Body of pancreas (tissue), 4 donors: ENCODE measurements at regions not wholly inside any gene's neighbourhood (a gene's known extent, or its start where the extent isn't known, plus 50 kb on each side); places are given as distances from the start of the nearest gene placed in this dataset.

Source experiments
- ATAC-seq: fragments of 150-250 bp; one replicate; pipeline ENCODE4 v1.9.1; 2016
- DNase-seq, 4 donors: peaks; one replicate each; pipeline ENCODE4 v3.0.0-alpha.2; 2019
- H3K27ac ChIP-seq, 4 donors: fragments of 200-600 bp; sonication (generic); 1 replicate in 3 of 4; 2 replicates in 1 of 4; pipeline versions ENCODE4 v1.5.1 to v1.6.1; 2016 to 2019; ENCODE audit warnings: mild to moderate bottlenecking in 1 of 4, mixed read lengths in 1 of 4, moderate library complexity in 1 of 4
- H3K27me3 ChIP-seq, 2 donors: fragments of 200-600 bp; sonication (generic); one replicate each; pipeline ENCODE4 v1.6.0; 2016; ENCODE audit warnings: mild to moderate bottlenecking in 1 of 2
- H3K36me3 ChIP-seq, 2 donors: fragments of 200-600 bp; sonication (generic); replicated peaks in 1 of 2; 2 replicates each; pipeline ENCODE4 v1.5.1; 2016; ENCODE audit warnings: low read depth in 2 of 2; ENCODE audit not compliant: insufficient read depth in 1 of 2
- H3K4me1 ChIP-seq: fragments of 200-600 bp; sonication (generic); one replicate; pipeline ENCODE4 v1.6.0; 2016
- H3K4me3 ChIP-seq, 2 donors: fragments of 200-600 bp; sonication (generic); 1 replicate in 1 of 2; 2 replicates in 1 of 2; pipeline ENCODE4 v1.5.1; 2016 to 2019
- H3K9me3 ChIP-seq, 3 donors: fragments of 200-600 bp; sonication (generic); 1 replicate in 2 of 3; 2 replicates in 1 of 3; pipeline ENCODE4 v1.5.1; 2016
- POLR2A ChIP-seq, 3 donors: fragments of 450-650 bp; IDR thresholded peaks; one replicate each; pipeline ENCODE4 v1.6.1; 2016; ENCODE audit warnings: antibody characterized with exemption in 3 of 3, mild to moderate bottlenecking in 2 of 3
- WGBS, 2 donors: methylation state at CpG; one replicate each; pipeline ENCODE4 v1.1.5; 2017; 5-methylcytosine and 5-hydroxymethylcytosine counted together
- intact Hi-C: fragments of 100-400 bp; cut with DNase I; formaldehyde crosslinking; loops from one replicate; pipeline ENCODE4 v1.15.1; 2023
- TF ChIP-seq, protein P1 (sequence below), 7 experiments: fragments of 450-650 bp in 4 of 7; fragments of 200-600 bp in 3 of 7; sonication (generic) in 3 of 7; IDR thresholded peaks; one replicate each; pipeline ENCODE4 v1.5.1; 2016 to 2019; ENCODE audit warnings: antibody characterized with exemption in 7 of 7

DNA sequence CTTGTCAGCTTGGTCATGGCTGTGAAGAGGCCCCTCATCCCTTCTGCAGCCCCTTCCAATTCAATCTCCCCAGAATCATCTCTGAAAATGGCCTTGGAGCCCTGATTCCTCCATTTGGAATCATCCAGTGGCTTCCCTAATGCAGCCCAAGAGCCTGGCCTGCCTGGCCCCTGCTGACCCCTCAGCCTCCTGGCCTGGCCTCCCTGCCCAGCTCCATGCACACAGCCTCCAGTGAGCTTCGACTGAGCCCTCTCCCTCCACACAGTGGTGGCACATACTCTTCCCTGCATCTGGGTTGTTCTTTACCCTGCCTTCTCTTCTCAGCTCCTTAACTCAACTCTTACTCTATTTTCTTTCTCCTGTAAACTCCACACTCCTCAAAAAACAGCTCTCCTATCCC lies 120.9 kb downstream of the ANKRD60 start:
- Histone ChIP-seq H3K27me3 (no peaks in the 10 kb centered on the region), H3K9me3 (peaks cover 0 to 7% (median 0%) of the 10 kb centered on the region in 3 donors), H3K36me3 (no peaks in the 10 kb centered on the region), H3K4me1 (no peaks in the 10 kb centered on the region), H3K27ac (no peak overlapping the region), H3K4me3 (no peak overlapping the region)
- DNase-seq (no peak), ATAC-seq (no peak)
- WGBS, 2 donors, result 25 to 31% methylated on average over 1 of the region's 1 CpG
- intact Hi-C loops, result no loop called here
- no peak for TF ChIP-seq POLR2A (IDR thresholded peaks at IDR 0.05)
- TF ChIP-seq, protein P1, sequence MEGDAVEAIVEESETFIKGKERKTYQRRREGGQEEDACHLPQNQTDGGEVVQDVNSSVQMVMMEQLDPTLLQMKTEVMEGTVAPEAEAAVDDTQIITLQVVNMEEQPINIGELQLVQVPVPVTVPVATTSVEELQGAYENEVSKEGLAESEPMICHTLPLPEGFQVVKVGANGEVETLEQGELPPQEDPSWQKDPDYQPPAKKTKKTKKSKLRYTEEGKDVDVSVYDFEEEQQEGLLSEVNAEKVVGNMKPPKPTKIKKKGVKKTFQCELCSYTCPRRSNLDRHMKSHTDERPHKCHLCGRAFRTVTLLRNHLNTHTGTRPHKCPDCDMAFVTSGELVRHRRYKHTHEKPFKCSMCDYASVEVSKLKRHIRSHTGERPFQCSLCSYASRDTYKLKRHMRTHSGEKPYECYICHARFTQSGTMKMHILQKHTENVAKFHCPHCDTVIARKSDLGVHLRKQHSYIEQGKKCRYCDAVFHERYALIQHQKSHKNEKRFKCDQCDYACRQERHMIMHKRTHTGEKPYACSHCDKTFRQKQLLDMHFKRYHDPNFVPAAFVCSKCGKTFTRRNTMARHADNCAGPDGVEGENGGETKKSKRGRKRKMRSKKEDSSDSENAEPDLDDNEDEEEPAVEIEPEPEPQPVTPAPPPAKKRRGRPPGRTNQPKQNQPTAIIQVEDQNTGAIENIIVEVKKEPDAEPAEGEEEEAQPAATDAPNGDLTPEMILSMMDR (IDR thresholded peaks at IDR 0.05), result no peak

DNA sequence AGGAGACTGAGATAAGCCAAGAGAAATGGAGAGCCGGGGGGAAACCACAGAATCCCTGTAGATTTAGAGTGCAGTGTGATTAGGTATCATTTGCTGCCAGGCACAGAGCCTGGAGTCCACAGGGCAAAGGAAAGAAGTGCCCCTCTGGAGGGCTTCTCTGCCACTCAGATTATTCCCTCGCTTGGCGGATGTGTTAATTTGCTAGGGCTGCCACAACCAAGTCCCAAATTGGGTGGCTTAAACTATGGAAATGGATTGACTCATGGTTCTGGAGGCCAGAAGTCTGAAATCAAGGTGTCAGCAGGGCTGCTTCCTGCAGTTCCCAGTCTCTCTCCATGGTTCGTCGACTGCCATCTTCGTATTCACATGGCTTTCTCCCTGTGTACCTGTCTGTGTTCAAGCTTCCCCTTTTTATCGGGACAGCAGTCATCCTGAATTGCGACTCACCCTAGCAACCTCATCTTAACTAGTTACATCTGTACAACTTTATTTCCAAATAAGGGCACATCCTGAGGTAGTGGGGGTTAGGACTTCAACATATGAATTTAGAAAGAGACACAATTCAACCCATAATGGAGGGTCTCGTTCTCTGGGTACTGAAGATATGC lies 122.2 kb downstream of the ANKRD60 start:
- Histone ChIP-seq H3K36me3 (no peaks in the 10 kb centered on the region), H3K27me3 (no peaks in the 10 kb centered on the region), H3K27ac (no peak overlapping the region), H3K4me3 (no peak overlapping the region), H3K9me3 (peaks cover 0 to 7% (median 0%) of the 10 kb centered on the region in 3 donors), H3K4me1 (no peaks in the 10 kb centered on the region)
- DNase-seq, result no peak
- ATAC-seq, result no peak
- no peak for TF ChIP-seq POLR2A (IDR thresholded peaks at IDR 0.05)
- TF ChIP-seq, protein P1 (IDR thresholded peaks at IDR 0.05), result no peak
- 75 to 77% methylated on average over 9 of the region's 9 CpGs for WGBS, 2 donors
- intact Hi-C loops, result no loop called here

GRCh38 chr20:58103961-58104360 lies 124.5 kb downstream of the ANKRD60 start:
- DNase-seq (no peak), ATAC-seq (no peak)
- H3K4me3 ChIP-seq, result no peak overlapping the region
- no peaks in the 10 kb centered on the region for H3K9me3 ChIP-seq
- no peaks in the 10 kb centered on the region for H3K4me1 ChIP-seq
- TF ChIP-seq POLR2A (IDR thresholded peaks at IDR 0.05), result no peak
- TF ChIP-seq, protein P1 (IDR thresholded peaks at IDR 0.05), result no peak
- no peak overlapping the region for H3K27ac ChIP-seq
- H3K36me3 ChIP-seq, result no peaks in the 10 kb centered on the region
- no peaks in the 10 kb centered on the region for H3K27me3 ChIP-seq
- intact Hi-C loops, result no loop called here
- WGBS, 2 donors, result 65 to 70% methylated on average over 8 of the region's 8 CpGs

DNA sequence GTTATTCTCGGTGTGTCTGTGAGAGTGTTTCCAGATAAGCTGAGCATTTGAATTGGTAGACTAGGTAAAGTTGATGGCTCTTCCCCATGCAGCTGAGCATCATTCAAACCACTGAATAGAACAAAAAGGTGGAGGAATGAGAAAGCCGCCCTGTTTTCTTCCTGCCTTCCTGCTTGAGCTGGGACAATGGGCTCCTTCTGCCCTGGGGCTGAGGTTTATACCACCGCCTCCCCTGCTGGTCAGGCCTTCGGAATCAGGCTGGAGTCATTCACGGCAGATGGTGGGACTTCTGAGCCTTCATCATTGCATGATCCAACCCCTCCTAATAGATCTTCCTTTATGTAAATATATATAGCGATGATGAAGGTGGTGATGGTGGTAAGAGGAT lies 124.9 kb downstream of the ANKRD60 start:
- no peak for TF ChIP-seq POLR2A (IDR thresholded peaks at IDR 0.05)
- TF ChIP-seq, protein P1 (IDR thresholded peaks at IDR 0.05), result no peak
- H3K9me3 ChIP-seq, result no peaks in the 10 kb centered on the region
- no peak overlapping the region for H3K27ac ChIP-seq
- DNase-seq (no peak), ATAC-seq (no peak)
- intact Hi-C loops, result no loop called here
- WGBS, 2 donors, result 70 to 72% methylated on average over 4 to 6 of the region's 6 CpGs
- H3K27me3 ChIP-seq, result no peaks in the 10 kb centered on the region
- H3K4me1 ChIP-seq, result no peaks in the 10 kb centered on the region
- H3K4me3 ChIP-seq, result no peak overlapping the region
- no peaks in the 10 kb centered on the region for H3K36me3 ChIP-seq
